Mesendoderm (in vitro differentiated cells): ENCODE measurements at regions not wholly inside any gene's neighbourhood (a gene's known extent, or its start where the extent isn't known, plus 50 kb on each side); places are given as distances from the start of the nearest gene placed in this dataset.

ENCODE experiments used
- DNase-seq: peaks from one replicate; pipeline ENCODE4 v3.0.0; 2013
- H2AK5ac ChIP-seq: 2 replicates; pipeline ENCODE4 v1.6.1; 2013; ENCODE audit warnings: low read length, inconsistent platforms
- H2BK120ac ChIP-seq: 2 replicates; pipeline ENCODE4 v1.6.1; 2013; ENCODE audit warnings: low read depth, mild to moderate bottlenecking, low read length, moderate library complexity, mixed read lengths
- H2BK15ac ChIP-seq: replicated peaks from 2 replicates; pipeline ENCODE4 v1.6.1; 2013; ENCODE audit warnings: low read depth, mild to moderate bottlenecking, moderate library complexity
- H2BK5ac ChIP-seq: 2 replicates; pipeline ENCODE4 v1.6.1; 2013; ENCODE audit warnings: low read length, inconsistent platforms
- H3K18ac ChIP-seq: 2 replicates; pipeline ENCODE4 v1.6.1; 2013; ENCODE audit warnings: mild to moderate bottlenecking, low read length, mixed read lengths
- H3K23ac ChIP-seq: one replicate; pipeline ENCODE4 v1.6.1; 2013; ENCODE audit warnings: low read length
- H3K27ac ChIP-seq: 2 replicates; pipeline ENCODE4 v1.5.1; 2013; ENCODE audit warnings: low read depth, mild to moderate bottlenecking, inconsistent platforms, low read length, moderate library complexity
- H3K27me3 ChIP-seq: 2 replicates; pipeline ENCODE4 v1.6.1; 2013; ENCODE audit warnings: low read length, control low read depth, mild to moderate bottlenecking, inconsistent platforms; ENCODE audit not compliant: insufficient read depth, poor library complexity
- H3K36me3 ChIP-seq: 2 replicates; pipeline ENCODE4 v1.6.1; 2013; ENCODE audit warnings: low read length, inconsistent platforms; ENCODE audit not compliant: control insufficient read depth, insufficient read depth
- H3K4ac ChIP-seq: one replicate; pipeline ENCODE4 v1.6.1; 2013; ENCODE audit warnings: low read depth, mild to moderate bottlenecking, low read length, moderate library complexity
- H3K4me1 ChIP-seq: 2 replicates; pipeline ENCODE4 v1.6.1; 2013; ENCODE audit warnings: low read depth, low read length, inconsistent platforms; ENCODE audit not compliant: control insufficient read depth
- H3K4me2 ChIP-seq: 2 replicates; pipeline ENCODE4 v1.6.1; 2013; ENCODE audit warnings: low read length
- H3K4me3 ChIP-seq: 2 replicates; pipeline ENCODE4 v1.5.1; 2013; ENCODE audit warnings: mild to moderate bottlenecking, low read length
- H3K56ac ChIP-seq: one replicate; pipeline ENCODE4 v1.6.1; 2013; ENCODE audit warnings: low read length
- H3K79me1 ChIP-seq: 2 replicates; pipeline ENCODE4 v1.6.1; 2013; ENCODE audit warnings: low read length, inconsistent platforms
- H3K79me2 ChIP-seq: 2 replicates; pipeline ENCODE4 v1.6.1; 2013; ENCODE audit warnings: mild to moderate bottlenecking, low read length; ENCODE audit not compliant: control insufficient read depth, insufficient read depth
- H3K9ac ChIP-seq: 2 replicates; pipeline ENCODE4 v1.6.1; 2013; ENCODE audit warnings: low read length, inconsistent platforms
- H4K5ac ChIP-seq: one replicate; pipeline ENCODE4 v1.6.1; 2013; ENCODE audit warnings: low read length
- H4K8ac ChIP-seq: one replicate; pipeline ENCODE4 v1.6.1; 2013; ENCODE audit warnings: low read depth, mild to moderate bottlenecking, control low read depth, low read length, moderate library complexity
- WGBS: extraction: QIAGEN DNeasy Blood & Tissue Kit; methylation state at CpG from one replicate; pipeline ENCODE4 v1.1.7; 2013; ENCODE audit warnings: low lambda C conversion rate, missing lambda C conversion rate; ENCODE audit not compliant: insufficient coverage; ENCODE audit errors: extremely low coverage; 5-methylcytosine and 5-hydroxymethylcytosine counted together

GRCh38 chr12:20184514-20184913 is 183.8 kb upstream of the PDE3A start:
- Histone ChIP-seq H3K56ac (no peak overlapping the region), H2BK15ac (no peak overlapping the region), H3K9ac (no peak overlapping the region), H2AK5ac (no peak overlapping the region), H3K4me1 (no peaks in the 10 kb centered on the region), H3K4ac (no peak overlapping the region), H3K18ac (no peak overlapping the region), H3K27me3 (no peaks in the 10 kb centered on the region), H3K27ac (no peak overlapping the region), H3K79me1 (no peaks in the 10 kb centered on the region), H3K4me3 (no peak overlapping the region), H2BK5ac (no peak overlapping the region), H4K8ac (no peak overlapping the region), H3K23ac (no peak overlapping the region), H3K36me3 (no peaks in the 10 kb centered on the region), H3K79me2 (no peaks in the 10 kb centered on the region), H3K4me2 (no peak overlapping the region), H2BK120ac (no peak overlapping the region), H4K5ac (no peak overlapping the region)
- DNase-seq = no peak
- 100% methylated on average over 2 of the region's 4 CpGs for WGBS

GRCh38 chr12:20187456-20187855 is 180.9 kb upstream of the PDE3A start:
- no peak overlapping the region for H3K27ac ChIP-seq
- no peak overlapping the region for H3K4me2 ChIP-seq
- no peak overlapping the region for H4K8ac ChIP-seq
- no peaks in the 10 kb centered on the region for H3K27me3 ChIP-seq
- H3K9ac ChIP-seq = no peak overlapping the region
- H3K36me3 ChIP-seq = no peaks in the 10 kb centered on the region
- no peak overlapping the region for H3K23ac ChIP-seq
- no peak overlapping the region for H3K18ac ChIP-seq
- no peak overlapping the region for H2BK5ac ChIP-seq
- no peaks in the 10 kb centered on the region for H3K79me2 ChIP-seq
- H3K4me3 ChIP-seq = no peak overlapping the region
- no peak for DNase-seq
- H2BK15ac ChIP-seq = no peak overlapping the region
- H4K5ac ChIP-seq = no peak overlapping the region
- no peak overlapping the region for H2BK120ac ChIP-seq
- no peak overlapping the region for H3K56ac ChIP-seq
- WGBS = no CpG with 5 or more reads among the region's 5 CpGs
- H3K79me1 ChIP-seq = no peaks in the 10 kb centered on the region
- no peak overlapping the region for H2AK5ac ChIP-seq
- H3K4me1 ChIP-seq = no peaks in the 10 kb centered on the region
- H3K4ac ChIP-seq = no peak overlapping the region

- whole genome bisulfite sequencing = no CpG with 5 or more reads among the region's 5 CpGs
- Histone ChIP-seq H3K18ac (no peak overlapping the region), H3K4me1 (no peaks in the 10 kb centered on the region), H3K56ac (no peak overlapping the region), H4K8ac (no peak overlapping the region), H2BK15ac (no peak overlapping the region), H3K27me3 (no peaks in the 10 kb centered on the region), H3K27ac (no peak overlapping the region), H3K4ac (no peak overlapping the region), H4K5ac (no peak overlapping the region), H3K4me3 (no peak overlapping the region), H2AK5ac (no peak overlapping the region), H2BK5ac (no peak overlapping the region), H3K79me1 (no peaks in the 10 kb centered on the region), H3K79me2 (no peaks in the 10 kb centered on the region), H3K4me2 (no peak overlapping the region), H2BK120ac (no peak overlapping the region), H3K36me3 (no peaks in the 10 kb centered on the region), H3K9ac (no peak overlapping the region), H3K23ac (no peak overlapping the region)
- peak; percentile 38 for DNase-seq
Measured at GRCh38 chr12:20188930-20189653, 179.2 kb upstream of the PDE3A start.

GRCh38 chr12:20189767-20190166 is 178.6 kb upstream of the PDE3A start:
- Histone ChIP-seq H3K18ac (no peak overlapping the region), H3K4me2 (no peak overlapping the region), H3K79me1 (no peaks in the 10 kb centered on the region), H3K36me3 (no peaks in the 10 kb centered on the region), H2BK5ac (no peak overlapping the region), H2AK5ac (no peak overlapping the region), H3K4ac (no peak overlapping the region), H3K27me3 (no peaks in the 10 kb centered on the region), H3K23ac (no peak overlapping the region), H3K79me2 (no peaks in the 10 kb centered on the region), H2BK120ac (no peak overlapping the region), H4K5ac (no peak overlapping the region), H3K56ac (no peak overlapping the region), H3K9ac (no peak overlapping the region), H3K27ac (no peak overlapping the region), H2BK15ac (no peak overlapping the region), H4K8ac (no peak overlapping the region), H3K4me1 (no peaks in the 10 kb centered on the region), H3K4me3 (no peak overlapping the region)
- no peak for DNase-seq
- no CpG with 5 or more reads among the region's 2 CpGs for WGBS

DNA sequence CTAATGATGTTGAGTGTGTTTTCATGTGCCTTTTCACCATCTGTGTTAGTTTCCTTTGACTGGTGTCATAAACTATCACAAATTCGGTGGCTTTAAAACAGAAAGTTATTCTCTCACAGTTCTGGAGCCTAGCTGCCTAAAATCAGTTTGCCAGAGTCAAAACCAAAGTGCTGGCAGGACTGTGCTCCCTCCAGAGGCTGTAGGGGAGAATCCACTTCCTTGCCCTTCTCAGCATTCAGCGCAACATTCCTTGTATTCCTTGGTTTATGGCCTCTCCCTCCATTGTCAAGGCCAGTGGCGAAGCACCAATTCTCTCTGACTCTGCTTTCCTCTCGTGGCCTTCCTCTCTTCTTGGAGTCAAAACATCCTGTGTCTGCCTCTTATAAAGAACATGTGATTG is 174.2 kb upstream of the PDE3A start:
- DNase-seq = peak; percentile 89
- H3K9ac ChIP-seq = no peak overlapping the region
- no CpG with 5 or more reads among the region's 4 CpGs for WGBS

DNA sequence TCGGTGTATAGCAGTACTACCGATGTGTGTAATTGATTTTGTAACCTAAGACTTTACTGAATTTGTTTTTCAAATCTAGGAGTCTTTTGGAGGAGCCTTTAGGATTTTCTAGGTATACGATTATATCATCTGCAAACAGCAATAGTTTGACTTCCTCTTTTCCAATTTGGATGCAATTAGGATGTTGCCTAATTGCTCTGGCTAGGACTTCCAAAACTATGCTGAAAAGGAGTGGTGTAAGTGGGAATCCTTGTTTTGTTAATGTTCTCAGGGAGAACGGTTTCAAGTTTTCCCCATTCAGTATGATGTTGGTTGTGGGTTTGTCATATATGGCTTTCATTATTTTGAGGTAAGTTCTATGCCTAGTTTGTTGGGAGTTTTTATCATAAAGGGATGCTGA is 171.6 kb upstream of the PDE3A start:
- Histone ChIP-seq H2BK15ac (no peak overlapping the region), H3K79me2 (no peaks in the 10 kb centered on the region), H3K56ac (no peak overlapping the region), H3K27ac (no peak overlapping the region), H3K18ac (no peak overlapping the region), H4K8ac (no peak overlapping the region), H2BK5ac (no peak overlapping the region), H3K4me3 (no peak overlapping the region), H3K36me3 (no peaks in the 10 kb centered on the region), H3K27me3 (no peaks in the 10 kb centered on the region), H3K79me1 (no peaks in the 10 kb centered on the region), H4K5ac (no peak overlapping the region), H3K4me2 (no peak overlapping the region), H3K4me1 (no peaks in the 10 kb centered on the region), H3K4ac (no peak overlapping the region), H2AK5ac (no peak overlapping the region), H2BK120ac (no peak overlapping the region), H3K9ac (no peak overlapping the region), H3K23ac (no peak overlapping the region)
- no CpG with 5 or more reads among the region's 4 CpGs for WGBS
- DNase-seq = no peak

More for the DNA sequence above, 174.2 kb upstream of the PDE3A start:
- no peak overlapping the region for H2AK5ac ChIP-seq
- H3K79me2 ChIP-seq = no peaks in the 10 kb centered on the region
- no peak overlapping the region for H3K4ac ChIP-seq
- no peak overlapping the region for H3K27ac ChIP-seq
- no peak overlapping the region for H3K4me2 ChIP-seq
- H2BK120ac ChIP-seq = no peak overlapping the region
- H3K36me3 ChIP-seq = no peaks in the 10 kb centered on the region
- no peak overlapping the region for H2BK5ac ChIP-seq
- no peak overlapping the region for H3K4me3 ChIP-seq
- H4K5ac ChIP-seq = no peak overlapping the region
- no peak overlapping the region for H3K18ac ChIP-seq
- no peaks in the 10 kb centered on the region for H3K79me1 ChIP-seq
- H4K8ac ChIP-seq = no peak overlapping the region
- H3K4me1 ChIP-seq = no peaks in the 10 kb centered on the region
- peak overlapping the region; percentile 73 for H3K56ac ChIP-seq
- no peak overlapping the region for H2BK15ac ChIP-seq
- no peaks in the 10 kb centered on the region for H3K27me3 ChIP-seq
- H3K23ac ChIP-seq = no peak overlapping the region
